HFF-Myc (cell line): ENCODE measurements at regions not wholly inside any gene's neighbourhood (a gene's known extent, or its start where the extent isn't known, plus 50 kb on each side); places are given as distances from the start of the nearest gene placed in this dataset.

ENCODE experiments used
- DNase-seq: peaks from one replicate; pipeline ENCODE4 v3.0.0-alpha.2; 2011; ENCODE audit warnings: low read depth; ENCODE audit errors: extremely low read depth
- H3K4me3 ChIP-seq: replicated peaks from 2 replicates; pipeline ENCODE4 v1.5.1; 2011; ENCODE audit warnings: low read depth, mild to moderate bottlenecking, control low read depth, low read length
- TF ChIP-seq, protein P1 (sequence below): IDR thresholded peaks from 2 replicates; pipeline ENCODE4 v1.5.1; 2012; ENCODE audit warnings: mild to moderate bottlenecking, low read depth, low read length, control low read depth; ENCODE audit errors: missing control alignments

DNA sequence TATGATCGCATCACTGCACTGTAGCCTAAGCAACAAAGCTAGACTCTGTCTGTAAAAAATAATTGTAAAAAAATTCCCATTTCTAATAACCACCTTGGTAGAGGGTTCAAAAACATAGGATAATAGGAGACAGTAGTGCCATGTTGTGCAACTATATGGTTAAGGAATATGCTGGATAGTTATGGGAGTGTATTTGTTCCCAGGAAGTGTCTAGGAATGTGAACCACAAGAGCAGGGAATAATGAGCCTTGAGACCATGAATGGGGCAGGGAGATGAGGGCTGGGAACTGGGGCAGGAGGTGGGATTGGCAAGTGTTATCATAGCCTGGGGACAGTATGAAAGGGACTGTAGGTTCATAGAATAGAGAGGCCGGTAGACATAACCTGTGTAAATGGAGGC, 50.4 kb downstream of the RUSC2 start:
- H3K4me3 ChIP-seq, result peak overlapping the region; percentile 6
- TF ChIP-seq, protein P1, sequence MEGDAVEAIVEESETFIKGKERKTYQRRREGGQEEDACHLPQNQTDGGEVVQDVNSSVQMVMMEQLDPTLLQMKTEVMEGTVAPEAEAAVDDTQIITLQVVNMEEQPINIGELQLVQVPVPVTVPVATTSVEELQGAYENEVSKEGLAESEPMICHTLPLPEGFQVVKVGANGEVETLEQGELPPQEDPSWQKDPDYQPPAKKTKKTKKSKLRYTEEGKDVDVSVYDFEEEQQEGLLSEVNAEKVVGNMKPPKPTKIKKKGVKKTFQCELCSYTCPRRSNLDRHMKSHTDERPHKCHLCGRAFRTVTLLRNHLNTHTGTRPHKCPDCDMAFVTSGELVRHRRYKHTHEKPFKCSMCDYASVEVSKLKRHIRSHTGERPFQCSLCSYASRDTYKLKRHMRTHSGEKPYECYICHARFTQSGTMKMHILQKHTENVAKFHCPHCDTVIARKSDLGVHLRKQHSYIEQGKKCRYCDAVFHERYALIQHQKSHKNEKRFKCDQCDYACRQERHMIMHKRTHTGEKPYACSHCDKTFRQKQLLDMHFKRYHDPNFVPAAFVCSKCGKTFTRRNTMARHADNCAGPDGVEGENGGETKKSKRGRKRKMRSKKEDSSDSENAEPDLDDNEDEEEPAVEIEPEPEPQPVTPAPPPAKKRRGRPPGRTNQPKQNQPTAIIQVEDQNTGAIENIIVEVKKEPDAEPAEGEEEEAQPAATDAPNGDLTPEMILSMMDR, result no peak

DNA sequence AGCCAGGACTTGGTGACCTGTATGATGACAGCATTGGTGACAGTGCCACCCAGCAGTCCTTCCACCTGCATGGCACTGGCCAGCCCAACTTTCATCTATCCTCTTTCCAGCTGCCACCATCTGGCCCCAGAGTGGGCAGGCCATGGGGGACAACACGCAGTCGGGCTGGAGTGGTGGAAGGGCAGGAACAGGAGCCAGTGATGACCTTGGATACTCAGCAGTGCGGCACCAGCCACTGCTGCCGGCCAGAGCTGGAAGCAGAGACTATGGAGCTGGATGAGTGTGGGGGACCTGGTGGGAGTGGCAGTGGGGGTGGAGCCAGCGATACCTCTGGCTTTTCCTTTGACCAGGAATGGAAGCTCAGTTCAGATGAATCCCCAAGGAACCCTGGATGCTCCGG, 56.9 kb downstream of the RUSC2 start:
- TF ChIP-seq, protein P1, result no peak
- H3K4me3 ChIP-seq, result no peak overlapping the region
- DNase-seq, result no peak

More for the DNA sequence above, 50.4 kb downstream of the RUSC2 start:
- DNase-seq, result no peak

DNA sequence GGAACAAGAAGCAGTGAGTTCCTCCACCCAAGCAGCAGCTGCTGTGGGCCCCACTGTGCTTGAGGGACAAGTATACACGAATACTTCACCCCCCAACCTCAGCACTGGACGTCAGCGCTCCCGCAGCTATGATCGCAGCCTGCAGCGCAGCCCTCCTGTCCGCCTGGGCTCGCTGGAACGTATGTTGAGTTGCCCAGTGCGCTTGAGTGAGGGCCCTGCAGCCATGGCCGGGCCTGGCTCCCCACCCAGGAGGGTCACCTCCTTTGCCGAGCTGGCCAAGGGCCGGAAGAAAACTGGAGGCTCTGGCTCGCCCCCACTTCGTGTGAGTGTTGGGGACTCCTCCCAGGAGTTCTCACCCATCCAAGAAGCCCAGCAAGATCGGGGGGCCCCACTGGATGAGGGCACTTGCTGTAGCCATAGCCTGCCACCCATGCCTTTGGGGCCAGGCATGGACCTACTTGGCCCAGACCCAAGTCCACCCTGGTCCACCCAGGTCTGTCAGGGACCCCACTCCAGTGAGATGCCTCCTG, 57.1 kb upstream of the TESK1 start:
- DNase-seq, result no peak
- TF ChIP-seq, protein P1, result no peak
- no peak overlapping the region for H3K4me3 ChIP-seq

DNA sequence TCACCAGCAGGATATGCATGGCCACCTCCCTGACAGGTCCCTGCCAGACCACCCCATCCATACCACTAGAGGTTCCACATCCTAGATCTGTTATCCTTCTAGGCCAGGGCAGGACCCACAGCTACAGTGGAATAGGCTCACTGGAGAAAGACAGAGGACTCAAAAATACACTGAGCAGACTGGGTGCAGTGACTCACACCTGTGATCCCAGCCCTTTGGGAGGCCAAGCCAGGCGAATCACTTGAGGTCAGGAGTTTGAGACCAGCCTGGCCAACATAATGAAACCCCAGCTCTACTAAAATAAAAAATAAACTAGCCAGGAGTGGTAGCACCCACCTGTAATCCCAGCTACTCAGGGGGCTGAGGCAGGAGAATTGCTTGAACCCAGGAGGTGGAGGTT, 56.5 kb upstream of the TESK1 start:
- H3K4me3 ChIP-seq, result no peak overlapping the region
- DNase-seq, result no peak
- TF ChIP-seq, protein P1, result no peak

DNA sequence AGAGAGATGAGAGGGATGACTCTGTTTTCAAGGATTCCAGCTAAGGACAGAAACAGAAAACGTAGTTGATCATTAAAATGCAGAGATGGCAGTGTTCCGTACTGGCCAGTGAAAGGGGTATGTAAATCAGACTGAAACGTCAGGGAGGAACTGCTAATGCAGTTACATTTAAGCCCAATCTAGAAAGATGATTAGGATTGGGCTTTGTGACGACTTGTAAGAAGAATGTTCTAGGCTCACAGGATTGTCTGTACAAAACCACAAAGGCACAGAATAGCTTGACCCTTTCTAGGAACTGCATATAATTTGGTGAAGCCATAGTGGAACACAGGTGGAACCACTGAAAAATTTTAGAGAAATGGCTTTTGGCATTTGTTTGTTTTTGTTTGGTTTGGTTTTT, 55.6 kb upstream of the TESK1 start:
- DNase-seq, result no peak
- H3K4me3 ChIP-seq, result no peak overlapping the region
- TF ChIP-seq, protein P1, result no peak

DNA sequence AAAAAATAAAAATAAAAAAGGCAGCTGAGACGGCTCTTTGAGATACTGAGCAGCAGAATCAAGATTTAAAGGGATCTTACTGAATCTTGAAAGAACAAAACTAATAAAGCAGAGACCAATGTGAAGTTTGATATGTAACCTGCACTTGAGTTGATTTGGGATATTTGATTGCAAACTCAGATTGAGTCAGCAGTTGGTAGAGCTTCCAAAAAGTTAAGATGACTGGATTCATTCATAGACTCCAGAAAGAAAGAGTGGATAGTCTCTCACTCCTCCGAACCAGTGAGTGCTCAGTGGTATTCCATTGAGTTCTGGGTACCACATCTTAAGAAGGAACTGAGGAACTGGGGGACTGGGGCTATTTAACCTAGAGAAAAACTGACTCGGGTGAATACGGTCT, 52.7 kb upstream of the TESK1 start:
- H3K4me3 ChIP-seq, result no peak overlapping the region
- TF ChIP-seq, protein P1, result no peak
- DNase-seq, result no peak

DNA sequence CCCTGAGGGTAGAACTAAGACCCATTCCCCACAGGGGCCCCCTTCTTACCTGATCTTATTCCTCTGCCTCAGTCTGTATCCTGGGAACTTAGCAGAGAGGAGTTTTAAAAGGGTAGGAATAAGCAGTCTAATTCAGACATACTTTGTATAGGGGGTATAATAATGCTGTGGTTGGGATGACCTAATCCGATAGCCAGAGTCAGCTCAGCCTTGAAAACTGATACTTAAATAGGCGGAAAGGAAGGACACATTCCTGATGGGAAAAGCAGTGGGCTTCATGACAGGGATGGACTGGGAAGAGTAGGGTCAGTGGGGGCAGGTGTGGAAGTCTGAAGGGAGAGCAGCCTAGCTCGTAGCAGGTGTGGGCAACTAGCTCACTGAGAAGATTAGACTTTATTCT, 52.2 kb upstream of the TESK1 start:
- no peak overlapping the region for H3K4me3 ChIP-seq
- TF ChIP-seq, protein P1, result no peak
- DNase-seq, result no peak
